HG03442 (cell line): ENCODE measurements at regions not wholly inside any gene's neighbourhood (a gene's known extent, or its start where the extent isn't known, plus 50 kb on each side); places are given as distances from the start of the nearest gene placed in this dataset.

ENCODE experiments used
- ATAC-seq: cut with Tn5 transposase; IDR thresholded peaks from one replicate; pipeline ENCODE4 v1.9.1; 2021; ENCODE audit warnings: mild to moderate bottlenecking, moderate library complexity; ENCODE audit not compliant: unreplicated experiment

GRCh38 chr2:133837441-133838094 is 269.3 kb upstream of the NCKAP5 start:
- no peak for ATAC-seq

GRCh38 chr2:133838642-133839365 is 270.5 kb upstream of the NCKAP5 start:
- no peak for ATAC-seq

GRCh38 chr2:133839677-133840076 is 271.4 kb upstream of the NCKAP5 start:
- no peak for ATAC-seq

- ATAC-seq: no peak
Observed at GRCh38 chr2:133840761-133841160, 272.5 kb upstream of the NCKAP5 start.

- no peak for ATAC-seq
Observed at GRCh38 chr2:133841900-133842299, 273.6 kb upstream of the NCKAP5 start.

- ATAC-seq: no peak
Observed at GRCh38 chr2:133842446-133842845, 274.2 kb upstream of the NCKAP5 start.

GRCh38 chr2:133843091-133843490 is 274.8 kb upstream of the NCKAP5 start:
- no peak for ATAC-seq

- no peak for ATAC-seq
Observed at GRCh38 chr2:133843551-133843950, 275.3 kb upstream of the NCKAP5 start.

- peak; percentile 83 for ATAC-seq
Observed at GRCh38 chr2:133844214-133844892, 276.1 kb upstream of the NCKAP5 start.

GRCh38 chr2:133846476-133846875 is 278.2 kb upstream of the NCKAP5 start:
- no peak for ATAC-seq

GRCh38 chr2:133847591-133847990 is 279.3 kb upstream of the NCKAP5 start:
- no peak for ATAC-seq

GRCh38 chr2:133848111-133848649 is 279.9 kb upstream of the NCKAP5 start:
- no peak for ATAC-seq

GRCh38 chr2:133849341-133849740 is 281.1 kb upstream of the NCKAP5 start:
- no peak for ATAC-seq

- ATAC-seq: no peak
Observed at GRCh38 chr2:133854603-133855200, 286.4 kb upstream of the NCKAP5 start.

GRCh38 chr2:133855526-133855925 is 287.3 kb upstream of the NCKAP5 start:
- no peak for ATAC-seq

- ATAC-seq: no peak
Observed at GRCh38 chr2:133856678-133857077, 288.4 kb upstream of the NCKAP5 start.

GRCh38 chr2:133859578-133859977 is 291.3 kb upstream of the NCKAP5 start:
- ATAC-seq: no peak

- no peak for ATAC-seq
Observed at GRCh38 chr2:133862400-133862977, 294.2 kb upstream of the NCKAP5 start.

- ATAC-seq: no peak
Observed at GRCh38 chr2:133863106-133863800, 295.0 kb upstream of the NCKAP5 start.

- no peak for ATAC-seq
Observed at GRCh38 chr2:133865141-133865540, 296.9 kb upstream of the NCKAP5 start.
